GM13977 (cell line): ENCODE measurements at regions not wholly inside any gene's neighbourhood (a gene's known extent, or its start where the extent isn't known, plus 50 kb on each side); places are given as distances from the start of the nearest gene placed in this dataset.

ENCODE experiments used
- DNase-seq: peaks from one replicate; pipeline ENCODE4 v3.0.0; 2012; ENCODE audit warnings: low spot score
- in situ Hi-C: fragments of 300-500 bp; cut with MboI; formaldehyde crosslinking; loops from one replicate; pipeline ENCODE4 v1.12.0; 2022; ENCODE audit warnings: low sequenced_read_pairs, low pct_unique_long_range_greater_than_20kb, mixed read lengths, inconsistent platforms; ENCODE audit not compliant: unreplicated experiment
- TF ChIP-seq, protein P1 (sequence below): IDR thresholded peaks from 2 replicates; pipeline ENCODE4 v1.5.1; 2012; ENCODE audit warnings: mild to moderate bottlenecking, control low read depth; ENCODE audit not compliant: insufficient read depth; ENCODE audit errors: extremely low read depth, missing control alignments

DNA sequence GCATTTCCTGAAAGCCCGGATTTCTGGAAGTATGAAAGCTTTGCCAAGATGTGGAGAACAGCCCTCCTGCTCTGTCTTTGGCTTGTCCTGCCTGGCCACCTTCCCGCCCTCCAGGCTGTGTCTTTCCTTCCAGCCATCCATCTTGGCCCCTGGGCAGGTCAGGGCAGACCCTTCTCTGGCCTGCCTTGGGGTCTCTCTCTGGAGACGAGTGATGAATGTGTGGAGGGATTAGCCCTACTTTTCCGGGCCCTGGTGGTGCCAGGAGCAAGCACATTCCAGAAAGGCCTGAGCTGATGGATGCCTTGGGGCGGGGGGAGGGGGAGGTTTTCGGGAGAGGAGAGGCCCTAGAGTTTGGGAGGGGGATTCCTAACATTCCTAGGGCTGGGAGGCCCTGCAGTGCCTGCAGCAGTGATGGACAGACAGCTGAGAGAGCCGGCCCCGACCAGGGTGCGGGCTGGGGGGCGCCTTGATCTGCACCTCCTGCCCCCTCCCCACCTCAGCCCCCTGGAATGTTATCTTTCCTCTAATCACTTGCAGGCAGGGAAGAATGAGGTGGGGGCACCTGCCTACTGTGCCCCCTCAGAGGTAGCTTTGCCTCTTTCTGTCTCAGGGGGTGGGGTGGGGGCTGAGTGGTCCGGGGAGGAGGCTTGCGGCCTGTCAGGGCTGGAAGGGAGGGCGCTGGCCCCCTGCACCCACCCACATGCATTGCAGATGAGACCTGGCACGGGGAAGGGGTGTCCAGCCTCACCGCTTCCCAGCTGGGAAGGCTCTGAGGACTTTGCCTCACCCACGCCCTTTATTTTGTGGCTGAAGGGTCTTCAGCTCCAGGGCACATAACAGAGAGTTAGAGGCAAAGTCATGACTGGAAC, 156.2 kb downstream of the DDX1 start:
- no peak for DNase-seq
- in situ Hi-C loops, result no loop called here
- TF ChIP-seq, protein P1, sequence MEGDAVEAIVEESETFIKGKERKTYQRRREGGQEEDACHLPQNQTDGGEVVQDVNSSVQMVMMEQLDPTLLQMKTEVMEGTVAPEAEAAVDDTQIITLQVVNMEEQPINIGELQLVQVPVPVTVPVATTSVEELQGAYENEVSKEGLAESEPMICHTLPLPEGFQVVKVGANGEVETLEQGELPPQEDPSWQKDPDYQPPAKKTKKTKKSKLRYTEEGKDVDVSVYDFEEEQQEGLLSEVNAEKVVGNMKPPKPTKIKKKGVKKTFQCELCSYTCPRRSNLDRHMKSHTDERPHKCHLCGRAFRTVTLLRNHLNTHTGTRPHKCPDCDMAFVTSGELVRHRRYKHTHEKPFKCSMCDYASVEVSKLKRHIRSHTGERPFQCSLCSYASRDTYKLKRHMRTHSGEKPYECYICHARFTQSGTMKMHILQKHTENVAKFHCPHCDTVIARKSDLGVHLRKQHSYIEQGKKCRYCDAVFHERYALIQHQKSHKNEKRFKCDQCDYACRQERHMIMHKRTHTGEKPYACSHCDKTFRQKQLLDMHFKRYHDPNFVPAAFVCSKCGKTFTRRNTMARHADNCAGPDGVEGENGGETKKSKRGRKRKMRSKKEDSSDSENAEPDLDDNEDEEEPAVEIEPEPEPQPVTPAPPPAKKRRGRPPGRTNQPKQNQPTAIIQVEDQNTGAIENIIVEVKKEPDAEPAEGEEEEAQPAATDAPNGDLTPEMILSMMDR, result no peak

DNA sequence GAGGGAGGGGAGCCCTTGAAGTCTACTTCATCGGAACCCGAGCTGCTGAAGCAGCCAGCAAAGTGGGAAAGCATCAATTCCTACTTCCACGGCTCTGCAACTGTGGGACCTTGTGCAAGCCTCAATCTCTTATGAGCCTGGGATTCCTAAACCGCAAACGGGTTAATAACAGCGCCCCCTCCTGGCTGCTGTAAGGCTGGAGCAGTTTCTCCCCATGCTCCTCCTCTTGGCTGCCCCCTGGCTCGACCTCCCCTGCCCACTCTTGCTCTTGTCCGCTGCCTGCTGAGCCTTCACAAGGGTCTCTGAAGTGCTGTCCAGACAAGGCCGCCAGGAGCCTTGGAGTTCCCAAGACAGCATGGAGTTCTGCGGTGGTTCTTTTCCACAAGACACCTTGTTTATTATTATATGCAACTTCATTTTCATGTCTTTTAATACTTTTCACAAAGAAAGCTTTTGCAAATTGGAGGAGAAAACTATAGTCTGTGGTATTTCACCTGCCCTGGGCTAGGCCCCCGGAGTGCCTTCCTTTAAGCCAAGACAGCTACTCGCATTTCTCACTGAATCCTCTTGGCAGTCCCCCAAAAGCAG, 157.2 kb downstream of the DDX1 start:
- TF ChIP-seq, protein P1, result peak; percentile 47
- DNase-seq, result peak; percentile 59
- in situ Hi-C loops, result no loop called here

DNA sequence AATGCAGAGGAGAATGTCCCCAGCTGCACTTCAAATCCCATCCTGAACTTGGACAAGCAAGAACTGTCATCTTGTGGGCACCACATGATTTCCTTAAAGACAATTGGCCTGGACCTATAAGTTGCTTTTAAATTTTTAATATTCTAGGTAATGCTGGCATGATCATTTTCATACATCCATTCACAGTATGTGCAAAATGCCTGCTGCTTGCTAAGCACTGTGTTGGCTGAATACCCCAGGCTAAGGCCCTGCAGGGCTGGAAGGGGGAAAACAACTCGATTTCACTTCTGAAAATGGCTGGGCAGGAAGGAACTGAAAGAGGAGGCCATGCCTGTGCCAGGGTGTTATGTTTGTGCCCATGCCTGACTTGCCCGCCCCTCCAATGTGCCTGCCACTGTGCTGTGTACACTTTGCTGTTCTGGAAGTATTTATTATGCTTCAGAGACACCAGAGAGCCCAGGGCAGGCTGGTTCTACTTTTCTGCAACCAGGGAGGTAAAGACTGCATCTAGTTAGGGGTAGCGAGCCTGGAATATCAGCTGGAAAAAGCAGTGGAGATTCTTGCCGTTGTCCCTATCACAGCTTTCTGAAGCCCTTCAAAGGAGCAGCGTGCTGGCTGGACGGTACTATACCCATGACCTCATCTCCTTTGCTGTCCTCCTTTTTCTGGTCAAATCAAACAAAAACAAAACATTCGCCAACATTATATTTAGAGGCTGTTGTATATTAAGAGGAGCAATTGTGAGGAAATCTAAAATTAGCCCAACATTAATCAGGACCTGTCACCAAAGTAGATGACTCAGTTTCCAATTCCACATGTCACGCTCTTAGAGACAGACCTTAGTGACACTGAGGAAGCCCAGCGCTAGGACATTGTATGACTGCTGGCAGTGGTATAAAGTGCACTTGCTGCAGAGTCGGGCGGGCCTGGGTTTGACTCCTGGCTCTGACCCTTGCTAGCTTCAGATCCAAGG, 158.1 kb downstream of the DDX1 start:
- in situ Hi-C loops, result no loop called here
- DNase-seq, result no peak
- TF ChIP-seq, protein P1, result no peak

DNA sequence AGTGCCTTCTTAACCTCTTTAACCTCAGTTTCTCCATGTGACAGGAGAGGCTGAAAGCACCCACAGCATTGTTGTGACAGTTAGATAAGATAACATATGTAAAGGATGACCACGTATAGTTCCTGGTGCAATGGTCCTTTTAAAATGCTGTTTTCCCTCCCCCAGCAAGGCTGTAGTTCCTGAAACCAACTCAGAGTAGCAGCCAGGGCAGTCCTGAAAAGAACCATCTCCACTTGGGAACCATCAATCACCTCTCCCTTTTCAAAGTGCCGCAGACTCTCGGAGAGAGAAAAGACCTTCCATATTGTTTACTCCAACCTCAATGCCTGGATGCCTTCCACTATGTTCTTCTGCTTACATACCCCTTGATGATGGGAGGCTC, 158.8 kb downstream of the DDX1 start:
- DNase-seq, result no peak
- TF ChIP-seq, protein P1, result no peak
- in situ Hi-C loops, result no loop called here

DNA sequence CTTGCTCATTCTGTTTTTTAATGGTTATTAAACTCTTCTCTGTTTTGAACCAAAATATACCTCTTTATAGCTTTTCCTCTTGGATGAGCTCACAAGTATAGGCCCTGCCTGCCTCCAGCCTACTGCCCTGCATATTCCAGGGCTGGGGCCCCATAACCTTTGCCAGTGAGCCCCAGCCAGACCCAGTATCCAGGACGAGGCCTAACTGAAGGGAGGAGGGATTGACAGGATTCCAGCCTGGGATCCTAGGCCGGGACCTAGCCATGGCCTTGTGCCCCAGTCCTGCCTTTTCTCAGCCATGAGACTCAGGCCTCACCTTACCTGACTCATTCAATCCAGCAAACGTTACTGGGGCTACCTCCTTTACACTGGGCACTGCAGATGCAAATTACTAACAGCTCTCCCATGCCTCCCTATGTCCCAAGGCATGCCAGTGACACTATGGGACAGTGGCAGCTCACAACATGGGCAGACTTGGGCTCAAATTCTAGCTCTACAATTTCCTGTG, 159.2 kb downstream of the DDX1 start:
- in situ Hi-C loops, result no loop called here

More for the DNA sequence above, 159.2 kb downstream of the DDX1 start:
- DNase-seq, result no peak
- TF ChIP-seq, protein P1, result no peak
